Activated CD8-positive, alpha-beta T cell treated with anti-CD3 and anti-CD28 coated beads for 36 hours (primary cell): ENCODE measurements at regions not wholly inside any gene's neighbourhood (a gene's known extent, or its start where the extent isn't known, plus 50 kb on each side); places are given as distances from the start of the nearest gene placed in this dataset.

Experiments used
- ATAC-seq: fragments of 200-7000 bp; cut with Tn5 transposase; one replicate; pipeline ENCODE4 v1.10.0; 2021; ENCODE audit warnings: mild to moderate bottlenecking, moderate library complexity
- CTCF ChIA-PET: fragments of 350-600 bp; sonication (Branson Sonifier 250); formaldehyde crosslinking; loops from one replicate; lab custom pipeline; 2021; ENCODE audit warnings: antibody characterized with exemption; lab: Charles Lee
- POLR2A ChIA-PET: fragments of 350-600 bp; sonication (Branson Sonifier 250); formaldehyde crosslinking; loops from one replicate; lab custom pipeline; 2021; ENCODE audit warnings: antibody characterized with exemption; lab: Charles Lee
- DNase-seq: peaks from one replicate; pipeline ENCODE4 v3.0.0-alpha.2; 2020
- H3K27ac Mint-ChIP-seq: one replicate; pipeline ENCODE4 v1.8.0; 2021; ENCODE audit warnings: mild to moderate bottlenecking, mixed read lengths
- H3K27me3 Mint-ChIP-seq: one replicate; pipeline ENCODE4 v1.8.0; 2021; ENCODE audit warnings: mixed read lengths
- H3K36me3 Mint-ChIP-seq: one replicate; pipeline ENCODE4 v1.8.0; 2021; ENCODE audit warnings: low read depth, mixed read lengths
- H3K4me1 Mint-ChIP-seq: one replicate; pipeline ENCODE4 v1.8.0; 2021; ENCODE audit warnings: low read depth, mixed read lengths
- H3K4me3 Mint-ChIP-seq: one replicate; pipeline ENCODE4 v1.8.0; 2021; ENCODE audit warnings: mild to moderate bottlenecking, moderate library complexity, mixed read lengths
- H3K9me3 Mint-ChIP-seq: one replicate; pipeline ENCODE4 v1.8.0; 2021; ENCODE audit warnings: mixed read lengths
- intact Hi-C: fragments of 100-400 bp; cut with micrococcal nuclease; formaldehyde crosslinking; loops from one replicate; pipeline ENCODE4 v1.10.0; 2022
- TF ChIP-seq, protein P1 (sequence below): fragments of 200-600 bp; IDR thresholded peaks from one replicate; pipeline ENCODE4 v1.8.0; 2022; ENCODE audit warnings: antibody characterized with exemption, mild to moderate bottlenecking

DNA sequence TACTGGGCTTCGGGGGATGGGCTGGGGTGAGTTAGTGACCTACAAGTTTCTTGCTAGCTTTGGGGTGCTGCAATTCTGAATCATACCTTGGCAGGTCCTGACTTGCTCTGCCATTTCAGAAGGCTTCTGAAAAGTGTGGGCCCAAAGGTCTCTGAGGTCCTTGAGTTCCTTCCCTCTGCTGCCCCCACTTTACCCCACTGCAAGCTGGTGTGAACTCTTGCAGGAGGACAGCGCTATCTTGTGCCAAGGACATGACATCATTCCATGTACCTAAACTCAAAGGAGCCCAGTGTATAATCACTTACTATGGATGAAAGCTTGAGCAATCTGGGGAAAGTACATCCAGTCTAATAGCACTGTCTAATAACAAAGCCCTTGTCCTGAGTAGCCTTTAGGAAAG is 157.4 kb downstream of the RMI1 start:
- DNase-seq (no peak), ATAC-seq (no peak)
- CTCF ChIA-PET = interaction anchor here (0.8 to 2.0 kb wide), 2 partner anchors 35 to 36 kb away, joined by 3 to 10 read pairs; no protein-coding TSS in a partner anchor
- TF ChIP-seq, protein P1, sequence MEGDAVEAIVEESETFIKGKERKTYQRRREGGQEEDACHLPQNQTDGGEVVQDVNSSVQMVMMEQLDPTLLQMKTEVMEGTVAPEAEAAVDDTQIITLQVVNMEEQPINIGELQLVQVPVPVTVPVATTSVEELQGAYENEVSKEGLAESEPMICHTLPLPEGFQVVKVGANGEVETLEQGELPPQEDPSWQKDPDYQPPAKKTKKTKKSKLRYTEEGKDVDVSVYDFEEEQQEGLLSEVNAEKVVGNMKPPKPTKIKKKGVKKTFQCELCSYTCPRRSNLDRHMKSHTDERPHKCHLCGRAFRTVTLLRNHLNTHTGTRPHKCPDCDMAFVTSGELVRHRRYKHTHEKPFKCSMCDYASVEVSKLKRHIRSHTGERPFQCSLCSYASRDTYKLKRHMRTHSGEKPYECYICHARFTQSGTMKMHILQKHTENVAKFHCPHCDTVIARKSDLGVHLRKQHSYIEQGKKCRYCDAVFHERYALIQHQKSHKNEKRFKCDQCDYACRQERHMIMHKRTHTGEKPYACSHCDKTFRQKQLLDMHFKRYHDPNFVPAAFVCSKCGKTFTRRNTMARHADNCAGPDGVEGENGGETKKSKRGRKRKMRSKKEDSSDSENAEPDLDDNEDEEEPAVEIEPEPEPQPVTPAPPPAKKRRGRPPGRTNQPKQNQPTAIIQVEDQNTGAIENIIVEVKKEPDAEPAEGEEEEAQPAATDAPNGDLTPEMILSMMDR = no peak
- Mint-ChIP-seq H3K27ac (no peak overlapping the region), H3K4me3 (no peak overlapping the region), H3K36me3 (no peaks in the 10 kb centered on the region), H3K27me3 (peaks cover 37% of the 10 kb centered on the region), H3K4me1 (peaks cover 8% of the 10 kb centered on the region), H3K9me3 (no peaks in the 10 kb centered on the region)
- intact Hi-C loops = loop anchor here (2.0 kb wide), 1 partner anchor 39 kb away; no protein-coding TSS in a partner anchor
- POLR2A ChIA-PET = interaction anchor here (0.6 kb wide), 1 partner anchor 431 kb away, joined by 3 read pairs; no protein-coding TSS in a partner anchor

DNA sequence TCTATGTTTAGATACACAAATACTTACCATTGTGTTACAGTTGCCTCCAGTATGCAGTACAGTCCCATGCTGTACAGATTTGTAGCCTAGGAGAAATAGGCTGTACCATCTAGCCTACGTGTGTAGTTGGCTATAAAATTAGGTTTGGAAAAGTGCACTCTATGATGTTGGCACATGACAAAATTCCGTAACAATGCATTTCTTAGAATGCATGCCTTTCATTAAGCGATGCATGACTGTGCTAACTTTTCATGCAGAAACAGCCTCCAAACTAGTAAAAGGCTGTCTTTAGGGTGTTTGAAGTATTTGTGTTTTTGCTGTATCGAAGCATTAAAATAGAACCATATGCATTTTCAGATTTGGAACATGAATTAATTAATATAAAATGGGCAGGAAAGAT is 157.9 kb downstream of the RMI1 start:
- Mint-ChIP-seq H3K4me1 (peaks cover 8% of the 10 kb centered on the region), H3K27ac (no peak overlapping the region), H3K4me3 (no peak overlapping the region), H3K36me3 (no peaks in the 10 kb centered on the region), H3K9me3 (no peaks in the 10 kb centered on the region), H3K27me3 (peaks cover 40% of the 10 kb centered on the region)
- intact Hi-C loops = no loop called here
- DNase-seq (no peak), ATAC-seq (no peak)
- ChIA-PET CTCF (interaction anchor here (2.0 kb wide), 1 partner anchor 35 kb away, joined by 10 read pairs; no protein-coding TSS in a partner anchor), POLR2A (no interaction called here)
- TF ChIP-seq, protein P1 = no peak

DNA sequence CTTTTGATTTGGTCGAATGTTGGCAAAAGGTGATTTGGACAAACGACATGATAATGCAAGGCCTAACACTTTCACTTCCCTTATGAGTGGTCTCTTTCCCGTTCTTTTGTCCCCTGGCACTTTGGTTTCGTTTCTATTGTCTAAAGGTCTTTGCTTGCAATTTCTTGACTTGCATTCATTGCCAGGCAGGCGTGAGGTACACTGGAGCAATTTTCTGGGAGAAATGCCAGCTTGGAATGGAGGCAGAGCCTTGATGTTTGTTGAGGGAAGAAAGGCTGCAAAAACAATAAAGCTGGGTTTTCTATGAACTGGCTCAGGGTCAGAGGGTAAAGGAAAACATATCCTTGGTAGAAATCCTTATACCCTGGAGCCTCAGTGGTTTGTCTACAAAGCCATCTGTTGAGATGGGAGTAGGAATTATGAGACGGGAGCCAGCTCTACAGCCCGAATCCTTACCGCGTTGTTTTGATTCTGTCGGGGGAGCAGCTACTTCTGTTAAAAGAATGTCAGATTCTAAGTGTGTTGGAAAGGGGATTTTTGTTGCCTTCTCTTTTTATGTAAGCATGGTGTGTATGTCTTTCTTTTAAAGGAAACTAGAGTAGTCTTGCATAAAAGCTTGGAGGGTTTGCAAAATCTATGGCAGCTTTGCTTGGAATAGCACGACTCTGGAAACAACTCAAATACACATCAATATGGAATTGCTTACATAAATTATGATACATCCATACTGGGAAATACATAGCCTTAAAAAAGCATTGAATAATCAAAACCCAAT is 158.9 kb downstream of the RMI1 start:
- ChIA-PET POLR2A (no interaction called here), CTCF (interaction anchor here (2.0 kb wide), 1 partner anchor 34 kb away, joined by 10 read pairs; no protein-coding TSS in a partner anchor)
- intact Hi-C loops = no loop called here

DNA sequence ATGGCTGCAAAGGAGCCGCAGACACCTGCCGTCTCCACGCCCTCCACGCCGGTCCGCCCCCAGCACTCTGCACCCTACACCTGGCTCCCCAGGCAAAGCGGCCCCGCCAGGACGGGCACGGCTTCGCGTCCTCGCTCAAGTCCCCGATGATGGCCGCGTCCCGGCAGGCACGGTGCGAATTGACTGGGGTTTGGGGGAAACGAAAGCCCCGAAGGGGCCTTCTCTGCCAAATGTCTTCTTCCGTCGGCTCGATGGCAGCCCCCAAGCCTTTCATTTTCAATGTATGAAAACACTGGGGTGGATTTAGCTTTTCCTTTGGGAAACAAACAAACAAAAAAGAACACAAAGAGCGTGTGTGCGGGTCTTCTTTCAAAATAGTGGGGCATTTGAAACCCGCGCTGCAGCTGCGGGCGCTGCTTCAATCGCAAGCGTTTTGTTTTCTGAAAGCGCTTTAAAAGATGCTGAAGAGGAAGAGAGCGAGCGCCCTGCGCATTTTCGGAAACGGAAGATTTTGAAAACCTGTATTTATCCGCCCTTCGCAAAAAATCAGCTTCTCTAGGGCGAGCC is 160.0 kb downstream of the RMI1 start:
- H3K27me3 Mint-ChIP-seq = peaks cover 43% of the 10 kb centered on the region
- intact Hi-C loops = no loop called here

More for the DNA sequence above, 158.9 kb downstream of the RMI1 start:
- H3K4me1 Mint-ChIP-seq = peaks cover 8% of the 10 kb centered on the region
- H3K27me3 Mint-ChIP-seq = peaks cover 43% of the 10 kb centered on the region
- H3K27ac Mint-ChIP-seq = no peak overlapping the region
- H3K4me3 Mint-ChIP-seq = peak overlapping the region; percentile 46
- TF ChIP-seq, protein P1 = no peak
- no peak for DNase-seq
- no peaks in the 10 kb centered on the region for H3K36me3 Mint-ChIP-seq
- H3K9me3 Mint-ChIP-seq = no peaks in the 10 kb centered on the region
- no peak for ATAC-seq

More for the DNA sequence above, 160.0 kb downstream of the RMI1 start:
- Mint-ChIP-seq H3K4me1 (peaks cover 8% of the 10 kb centered on the region), H3K9me3 (no peaks in the 10 kb centered on the region), H3K27ac (no peak overlapping the region), H3K4me3 (peak overlapping the region; percentile 69), H3K36me3 (no peaks in the 10 kb centered on the region)
- ATAC-seq (peak; percentile 64), DNase-seq (peak; percentile 24)
- POLR2A ChIA-PET = no interaction called here
- TF ChIP-seq, protein P1 = no peak
- CTCF ChIA-PET = no interaction called here
